ENCODE measurements at regions not wholly inside any gene's neighbourhood (a gene's known extent, or its start where the extent isn't known, plus 50 kb on each side); places are given as distances from the start of the nearest gene placed in this dataset.

DNA sequence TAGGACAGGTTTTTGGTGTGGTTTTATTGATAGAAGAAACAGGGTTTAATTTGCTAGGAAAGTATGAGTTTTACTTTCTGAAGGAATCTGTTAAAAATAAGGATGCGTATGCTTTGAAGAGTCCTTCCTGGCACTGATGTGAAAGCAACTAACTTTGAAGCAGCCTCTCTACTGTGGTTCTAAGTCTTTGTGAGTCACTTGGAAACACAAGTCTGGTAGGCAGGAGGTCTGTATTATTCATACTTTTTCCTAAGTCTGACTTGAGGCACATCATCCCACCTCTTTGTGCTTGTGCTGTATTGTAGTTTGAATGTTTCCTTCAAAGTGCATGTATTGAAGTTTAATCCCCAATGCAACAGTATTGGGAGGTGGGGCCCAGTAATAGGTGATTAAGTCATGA is 129.0 kb downstream of the TAF11L14 start:
- no peaks in the 10 kb centered on the region for H3K27me3 ChIP-seq
- no peaks in the 10 kb centered on the region for H3K36me3 ChIP-seq
- DNase-seq, result no peak
- no peaks in the 10 kb centered on the region for H3K4me1 ChIP-seq
- TF ChIP-seq, protein P1, sequence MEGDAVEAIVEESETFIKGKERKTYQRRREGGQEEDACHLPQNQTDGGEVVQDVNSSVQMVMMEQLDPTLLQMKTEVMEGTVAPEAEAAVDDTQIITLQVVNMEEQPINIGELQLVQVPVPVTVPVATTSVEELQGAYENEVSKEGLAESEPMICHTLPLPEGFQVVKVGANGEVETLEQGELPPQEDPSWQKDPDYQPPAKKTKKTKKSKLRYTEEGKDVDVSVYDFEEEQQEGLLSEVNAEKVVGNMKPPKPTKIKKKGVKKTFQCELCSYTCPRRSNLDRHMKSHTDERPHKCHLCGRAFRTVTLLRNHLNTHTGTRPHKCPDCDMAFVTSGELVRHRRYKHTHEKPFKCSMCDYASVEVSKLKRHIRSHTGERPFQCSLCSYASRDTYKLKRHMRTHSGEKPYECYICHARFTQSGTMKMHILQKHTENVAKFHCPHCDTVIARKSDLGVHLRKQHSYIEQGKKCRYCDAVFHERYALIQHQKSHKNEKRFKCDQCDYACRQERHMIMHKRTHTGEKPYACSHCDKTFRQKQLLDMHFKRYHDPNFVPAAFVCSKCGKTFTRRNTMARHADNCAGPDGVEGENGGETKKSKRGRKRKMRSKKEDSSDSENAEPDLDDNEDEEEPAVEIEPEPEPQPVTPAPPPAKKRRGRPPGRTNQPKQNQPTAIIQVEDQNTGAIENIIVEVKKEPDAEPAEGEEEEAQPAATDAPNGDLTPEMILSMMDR (IDR thresholded peaks at IDR 0.05; ENCODE audit: low read depth, low read length), result no peak
- no peak overlapping the region for H3K4me3 ChIP-seq (ENCODE audit: low read depth, low read length)
- H3K9me3 ChIP-seq, result no peaks in the 10 kb centered on the region

- Histone ChIP-seq H3K4me1 (no peaks in the 10 kb centered on the region), H3K27me3 (no peaks in the 10 kb centered on the region), H3K4me3 (ENCODE audit: low read depth, low read length) (no peak overlapping the region), H3K36me3 (no peaks in the 10 kb centered on the region), H3K9me3 (no peaks in the 10 kb centered on the region)
- TF ChIP-seq, protein P1 (IDR thresholded peaks at IDR 0.05; ENCODE audit: low read depth, low read length), result no peak
- no peak for DNase-seq
Measured at GRCh38 chr5:17766031-17766430, 131.8 kb downstream of the TAF11L14 start.

DNA sequence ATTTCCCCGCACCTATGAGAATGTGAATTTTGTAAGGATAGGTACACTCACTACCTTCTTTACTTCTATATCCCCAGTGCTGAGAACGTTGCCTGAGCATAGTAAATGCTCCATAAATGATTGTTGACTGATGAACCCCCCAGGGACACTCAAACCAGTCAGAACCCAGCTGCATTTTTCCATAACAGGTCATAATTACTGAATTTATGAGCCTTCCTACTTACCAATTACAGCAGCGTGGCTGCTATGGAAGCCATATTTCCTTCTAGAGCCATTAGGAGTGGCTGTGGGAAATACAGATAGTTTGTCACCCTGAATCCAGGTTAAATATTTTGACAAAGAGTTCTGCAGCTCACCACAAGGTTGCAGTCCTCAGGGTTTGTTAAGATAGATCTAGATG is 135.0 kb downstream of the TAF11L14 start:
- no peak for DNase-seq
- H3K36me3 ChIP-seq, result no peaks in the 10 kb centered on the region
- TF ChIP-seq, protein P1 (IDR thresholded peaks at IDR 0.05; ENCODE audit: low read depth, low read length), result no peak
- H3K4me1 ChIP-seq, result no peaks in the 10 kb centered on the region
- H3K4me3 ChIP-seq (ENCODE audit: low read depth, low read length), result no peak overlapping the region
- no peaks in the 10 kb centered on the region for H3K9me3 ChIP-seq
- H3K27me3 ChIP-seq, result no peaks in the 10 kb centered on the region

DNA sequence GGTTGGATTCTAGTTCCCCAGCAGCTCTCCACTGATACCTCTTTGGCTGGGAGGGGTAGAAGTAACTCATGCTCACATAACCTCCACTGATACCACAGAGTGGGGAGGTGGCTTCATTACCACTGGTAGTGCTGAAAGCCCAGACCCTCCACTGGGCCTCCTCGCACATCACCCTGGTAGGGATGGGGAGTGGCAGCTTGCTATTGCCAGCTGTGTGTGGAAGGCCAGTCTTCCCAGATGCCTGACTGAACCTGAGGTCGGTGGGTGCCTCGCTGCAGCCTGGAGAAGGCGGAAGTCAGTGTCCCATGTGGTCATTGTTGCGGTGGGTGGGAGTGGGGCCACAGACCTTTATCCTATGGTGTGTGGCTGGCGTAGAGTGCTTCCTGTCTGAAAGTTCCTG is 138.0 kb downstream of the TAF11L14 start:
- DNase-seq, result no peak
- no peaks in the 10 kb centered on the region for H3K36me3 ChIP-seq
- no peaks in the 10 kb centered on the region for H3K27me3 ChIP-seq
- no peak overlapping the region for H3K4me3 ChIP-seq (ENCODE audit: low read depth, low read length)
- H3K9me3 ChIP-seq, result no peaks in the 10 kb centered on the region
- H3K4me1 ChIP-seq, result no peaks in the 10 kb centered on the region
- TF ChIP-seq, protein P1 (IDR thresholded peaks at IDR 0.05; ENCODE audit: low read depth, low read length), result no peak

DNA sequence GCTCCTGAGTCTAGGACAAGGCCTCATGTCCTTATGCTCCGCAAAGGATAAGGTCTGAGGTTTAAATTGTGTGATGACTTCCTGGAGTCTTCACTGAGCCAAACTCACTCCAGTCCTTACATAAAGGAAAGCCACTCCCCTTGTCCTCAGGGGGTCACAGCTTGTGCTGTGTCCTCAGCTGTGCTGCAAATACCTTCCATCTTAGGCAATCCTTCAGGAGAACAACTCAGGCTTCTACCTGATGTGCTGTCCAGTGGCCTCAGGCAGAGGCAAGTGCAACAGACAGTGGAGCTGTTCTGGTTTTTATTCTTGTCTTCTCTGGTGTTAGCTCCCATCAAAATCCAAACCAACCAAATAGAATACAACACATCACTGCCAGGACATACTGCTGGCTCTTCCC is 151.5 kb downstream of the TAF11L14 start:
- no peaks in the 10 kb centered on the region for H3K9me3 ChIP-seq
- no peaks in the 10 kb centered on the region for H3K4me1 ChIP-seq
- TF ChIP-seq, protein P1 (IDR thresholded peaks at IDR 0.05; ENCODE audit: low read depth, low read length), result no peak
- no peaks in the 10 kb centered on the region for H3K36me3 ChIP-seq
- no peak for DNase-seq
- H3K27me3 ChIP-seq, result no peaks in the 10 kb centered on the region
- no peak overlapping the region for H3K4me3 ChIP-seq (ENCODE audit: low read depth, low read length)

- TF ChIP-seq, protein P1 (IDR thresholded peaks at IDR 0.05; ENCODE audit: low read depth, low read length), result no peak
- Histone ChIP-seq H3K27me3 (no peaks in the 10 kb centered on the region), H3K9me3 (no peaks in the 10 kb centered on the region), H3K36me3 (no peaks in the 10 kb centered on the region), H3K4me3 (ENCODE audit: low read depth, low read length) (no peak overlapping the region), H3K4me1 (no peaks in the 10 kb centered on the region)
- no peak for DNase-seq
Measured at GRCh38 chr5:17788351-17788750, 154.1 kb downstream of the TAF11L14 start.
